SU-DHL-6 (cell line): ENCODE measurements at regions not wholly inside any gene's neighbourhood (a gene's known extent, or its start where the extent isn't known, plus 50 kb on each side); places are given as distances from the start of the nearest gene placed in this dataset.

Experiments
- EZH2phosphoT487 ChIP-seq: fragments of 200-600 bp; sonication (generic), shearing (Covaris generic); conservative IDR thresholded peaks from 2 replicates; pipeline ENCODE4 v1.6.1; 2018; ENCODE audit warnings: mild to moderate bottlenecking, antibody characterized with exemption, low read length, moderate library complexity, mixed read lengths
- TF ChIP-seq, protein P1 (sequence below): fragments of 200-600 bp; sonication (generic); IDR thresholded peaks from one replicate; pipeline ENCODE4 v1.5.1; 2017; ENCODE audit warnings: antibody characterized with exemption, mild to moderate bottlenecking, low read length, moderate library complexity; ENCODE audit not compliant: insufficient read depth, poor library complexity, severe bottlenecking

DNA sequence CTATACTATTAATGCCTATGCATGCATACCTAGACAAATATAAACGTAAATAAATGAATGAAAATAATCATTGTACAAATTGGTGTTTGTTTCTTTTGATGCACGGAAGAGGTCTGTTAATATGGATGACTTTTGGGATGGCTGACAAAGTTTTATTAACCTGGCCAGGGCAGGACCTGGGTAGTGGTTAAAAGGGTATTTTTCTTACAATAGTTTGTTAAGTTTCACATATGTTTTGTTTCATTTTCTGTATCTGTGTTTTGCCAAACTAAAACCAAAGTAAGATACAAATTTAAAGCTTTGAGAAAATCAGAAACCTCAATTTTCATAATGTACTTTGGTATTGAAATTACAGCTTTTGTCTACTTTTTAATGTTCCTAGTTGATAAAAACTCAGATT, 222.7 kb upstream of the OLFM3 start:
- TF ChIP-seq, protein P1, sequence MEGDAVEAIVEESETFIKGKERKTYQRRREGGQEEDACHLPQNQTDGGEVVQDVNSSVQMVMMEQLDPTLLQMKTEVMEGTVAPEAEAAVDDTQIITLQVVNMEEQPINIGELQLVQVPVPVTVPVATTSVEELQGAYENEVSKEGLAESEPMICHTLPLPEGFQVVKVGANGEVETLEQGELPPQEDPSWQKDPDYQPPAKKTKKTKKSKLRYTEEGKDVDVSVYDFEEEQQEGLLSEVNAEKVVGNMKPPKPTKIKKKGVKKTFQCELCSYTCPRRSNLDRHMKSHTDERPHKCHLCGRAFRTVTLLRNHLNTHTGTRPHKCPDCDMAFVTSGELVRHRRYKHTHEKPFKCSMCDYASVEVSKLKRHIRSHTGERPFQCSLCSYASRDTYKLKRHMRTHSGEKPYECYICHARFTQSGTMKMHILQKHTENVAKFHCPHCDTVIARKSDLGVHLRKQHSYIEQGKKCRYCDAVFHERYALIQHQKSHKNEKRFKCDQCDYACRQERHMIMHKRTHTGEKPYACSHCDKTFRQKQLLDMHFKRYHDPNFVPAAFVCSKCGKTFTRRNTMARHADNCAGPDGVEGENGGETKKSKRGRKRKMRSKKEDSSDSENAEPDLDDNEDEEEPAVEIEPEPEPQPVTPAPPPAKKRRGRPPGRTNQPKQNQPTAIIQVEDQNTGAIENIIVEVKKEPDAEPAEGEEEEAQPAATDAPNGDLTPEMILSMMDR = no peak
- TF ChIP-seq EZH2phosphoT487 = no peak
